Endothelial cell (in vitro differentiated cells): ENCODE measurements at regions not wholly inside any gene's neighbourhood (a gene's known extent, or its start where the extent isn't known, plus 50 kb on each side); places are given as distances from the start of the nearest gene placed in this dataset.

Experiments used
- DNase-seq: peaks from one replicate; pipeline ENCODE4 v3.0.0; 2021; ENCODE audit warnings: low spot score
- H3K27ac Mint-ChIP-seq: one replicate; pipeline ENCODE4 v1.8.0; 2021; ENCODE audit warnings: mixed read lengths, inconsistent platforms; ENCODE audit not compliant: unreplicated experiment
- H3K27me3 Mint-ChIP-seq: one replicate; pipeline ENCODE4 v1.8.0; 2021; ENCODE audit warnings: mild to moderate bottlenecking, moderate library complexity, mixed read lengths, inconsistent platforms; ENCODE audit not compliant: unreplicated experiment
- H3K36me3 Mint-ChIP-seq: one replicate; pipeline ENCODE4 v1.8.0; 2021; ENCODE audit warnings: mild to moderate bottlenecking, low read depth, mixed read lengths, inconsistent platforms; ENCODE audit not compliant: unreplicated experiment
- H3K4me1 Mint-ChIP-seq: one replicate; pipeline ENCODE4 v1.8.0; 2021; ENCODE audit warnings: mild to moderate bottlenecking, mixed read lengths, inconsistent platforms; ENCODE audit not compliant: unreplicated experiment
- H3K4me3 Mint-ChIP-seq: one replicate; pipeline ENCODE4 v1.8.0; 2021; ENCODE audit warnings: mild to moderate bottlenecking, mixed read lengths, inconsistent platforms; ENCODE audit not compliant: unreplicated experiment
- H3K9me3 Mint-ChIP-seq: one replicate; pipeline ENCODE4 v1.8.0; 2021; ENCODE audit warnings: mixed read lengths, inconsistent platforms; ENCODE audit not compliant: unreplicated experiment
- TF ChIP-seq, protein P1 (sequence below): fragments of 200-600 bp; sonication (generic); IDR thresholded peaks from one replicate; pipeline ENCODE4 v1.5.0; 2021; ENCODE audit warnings: antibody characterized with exemption; ENCODE audit not compliant: unreplicated experiment

- Mint-ChIP-seq H3K9me3 (peaks cover 5% of the 10 kb centered on the region), H3K27me3 (peaks cover 14% of the 10 kb centered on the region), H3K4me3 (no peak overlapping the region), H3K27ac (peak overlapping the region; percentile 42), H3K36me3 (peaks cover 4% of the 10 kb centered on the region), H3K4me1 (peaks cover 15% of the 10 kb centered on the region)
- TF ChIP-seq, protein P1, sequence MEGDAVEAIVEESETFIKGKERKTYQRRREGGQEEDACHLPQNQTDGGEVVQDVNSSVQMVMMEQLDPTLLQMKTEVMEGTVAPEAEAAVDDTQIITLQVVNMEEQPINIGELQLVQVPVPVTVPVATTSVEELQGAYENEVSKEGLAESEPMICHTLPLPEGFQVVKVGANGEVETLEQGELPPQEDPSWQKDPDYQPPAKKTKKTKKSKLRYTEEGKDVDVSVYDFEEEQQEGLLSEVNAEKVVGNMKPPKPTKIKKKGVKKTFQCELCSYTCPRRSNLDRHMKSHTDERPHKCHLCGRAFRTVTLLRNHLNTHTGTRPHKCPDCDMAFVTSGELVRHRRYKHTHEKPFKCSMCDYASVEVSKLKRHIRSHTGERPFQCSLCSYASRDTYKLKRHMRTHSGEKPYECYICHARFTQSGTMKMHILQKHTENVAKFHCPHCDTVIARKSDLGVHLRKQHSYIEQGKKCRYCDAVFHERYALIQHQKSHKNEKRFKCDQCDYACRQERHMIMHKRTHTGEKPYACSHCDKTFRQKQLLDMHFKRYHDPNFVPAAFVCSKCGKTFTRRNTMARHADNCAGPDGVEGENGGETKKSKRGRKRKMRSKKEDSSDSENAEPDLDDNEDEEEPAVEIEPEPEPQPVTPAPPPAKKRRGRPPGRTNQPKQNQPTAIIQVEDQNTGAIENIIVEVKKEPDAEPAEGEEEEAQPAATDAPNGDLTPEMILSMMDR, result no peak
- no peak for DNase-seq
Observed at GRCh38 chr2:236671896-236672562, 102.4 kb downstream of the ACKR3 start.

DNA sequence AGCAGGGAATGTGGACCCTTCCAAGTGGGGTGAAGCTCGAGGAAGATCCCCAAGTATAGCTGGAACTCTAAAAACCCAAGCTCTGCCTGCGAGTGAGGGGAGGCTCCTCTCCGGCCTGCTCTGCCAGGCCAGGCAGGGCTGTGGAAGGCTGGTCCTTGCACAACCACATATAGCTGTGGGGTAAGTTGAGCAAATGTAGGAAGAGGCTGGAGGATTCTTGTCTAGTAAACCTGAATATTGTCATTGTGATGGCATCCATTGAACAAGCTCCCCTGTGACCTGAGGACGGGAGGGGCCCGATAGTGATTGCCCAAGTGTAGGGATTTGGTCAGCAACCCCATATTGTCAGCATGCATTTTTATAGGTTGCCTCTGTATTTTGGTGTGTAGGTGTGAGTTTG, 103.0 kb downstream of the ACKR3 start:
- Mint-ChIP-seq H3K4me3 (peak overlapping the region; percentile 64), H3K27ac (peak overlapping the region; percentile 61), H3K4me1 (peaks cover 15% of the 10 kb centered on the region), H3K9me3 (peaks cover 5% of the 10 kb centered on the region), H3K36me3 (peaks cover 4% of the 10 kb centered on the region), H3K27me3 (peaks cover 14% of the 10 kb centered on the region)
- DNase-seq, result no peak
- TF ChIP-seq, protein P1, result no peak

DNA sequence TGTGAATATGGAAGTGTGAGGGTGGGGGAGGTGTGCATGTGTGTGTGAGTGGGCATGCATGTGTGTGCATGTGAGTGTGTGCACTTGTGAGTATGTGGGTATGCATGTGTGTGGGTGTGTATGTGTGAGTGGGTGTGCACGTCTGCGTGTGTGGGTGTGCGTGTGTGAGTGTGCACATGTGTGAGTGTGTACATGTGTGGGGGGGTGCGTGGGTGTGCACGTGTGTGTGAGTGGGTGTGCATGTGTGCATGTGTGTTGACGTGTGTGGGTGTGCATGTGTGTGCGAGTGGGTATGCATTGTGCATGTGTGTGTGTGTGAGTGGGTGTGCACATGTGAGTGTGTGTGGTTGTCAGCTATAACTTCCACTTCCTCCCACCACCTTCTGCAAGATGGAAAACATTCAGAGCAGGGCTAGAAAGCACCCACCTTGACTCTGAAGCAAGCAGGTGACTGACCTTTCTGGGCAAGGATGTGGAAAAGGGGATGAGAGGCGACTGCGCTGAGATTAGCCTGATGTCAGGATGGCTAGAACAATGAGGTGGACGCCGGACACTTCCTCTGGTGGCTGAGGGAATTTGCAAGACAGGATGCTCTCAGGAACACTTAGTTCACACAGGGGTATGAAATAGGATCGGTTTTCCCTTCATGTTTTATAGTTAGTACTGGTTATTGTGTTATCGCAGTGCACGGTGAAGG, 103.6 kb downstream of the ACKR3 start:
- H3K9me3 Mint-ChIP-seq, result peaks cover 5% of the 10 kb centered on the region
- no peak for DNase-seq
- H3K4me1 Mint-ChIP-seq, result peaks cover 15% of the 10 kb centered on the region
- H3K4me3 Mint-ChIP-seq, result peak overlapping the region; percentile 64
- H3K36me3 Mint-ChIP-seq, result peaks cover 4% of the 10 kb centered on the region
- peaks cover 14% of the 10 kb centered on the region for H3K27me3 Mint-ChIP-seq
- TF ChIP-seq, protein P1, result no peak
- H3K27ac Mint-ChIP-seq, result peak overlapping the region; percentile 68

- TF ChIP-seq, protein P1, result no peak
- no peak for DNase-seq
- peaks cover 5% of the 10 kb centered on the region for H3K9me3 Mint-ChIP-seq
- H3K4me1 Mint-ChIP-seq, result peaks cover 15% of the 10 kb centered on the region
- peaks cover 14% of the 10 kb centered on the region for H3K27me3 Mint-ChIP-seq
- H3K36me3 Mint-ChIP-seq, result peaks cover 4% of the 10 kb centered on the region
- H3K27ac Mint-ChIP-seq, result peak overlapping the region; percentile 68
- no peak overlapping the region for H3K4me3 Mint-ChIP-seq
Observed at GRCh38 chr2:236673823-236674185, 104.2 kb downstream of the ACKR3 start.

DNA sequence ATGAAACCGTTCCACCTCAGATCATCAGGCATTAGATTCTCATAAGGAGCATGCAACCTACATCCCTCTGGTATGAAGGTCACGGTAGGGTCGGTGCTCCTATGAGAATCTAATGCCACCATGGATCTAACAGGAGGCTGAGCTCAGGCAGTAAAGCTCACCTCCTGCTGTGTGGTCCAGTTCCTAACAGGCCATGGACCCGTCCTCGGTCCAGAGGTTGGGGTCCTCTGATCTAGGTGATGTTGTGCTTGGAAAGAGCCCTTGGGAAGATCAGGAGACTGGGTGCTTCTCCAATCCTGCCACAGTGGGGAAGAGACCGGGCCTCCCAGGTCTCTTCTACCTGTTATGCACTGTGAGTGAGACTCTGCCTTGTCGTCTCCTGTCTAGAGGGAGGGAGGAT, 104.6 kb downstream of the ACKR3 start:
- DNase-seq, result no peak
- TF ChIP-seq, protein P1, result no peak
- H3K4me3 Mint-ChIP-seq, result no peak overlapping the region
- H3K27me3 Mint-ChIP-seq, result peaks cover 14% of the 10 kb centered on the region
- peaks cover 5% of the 10 kb centered on the region for H3K9me3 Mint-ChIP-seq
- peaks cover 4% of the 10 kb centered on the region for H3K36me3 Mint-ChIP-seq
- H3K27ac Mint-ChIP-seq, result no peak overlapping the region
- peaks cover 15% of the 10 kb centered on the region for H3K4me1 Mint-ChIP-seq
